ENCODE measurements at regions not wholly inside any gene's neighbourhood (a gene's known extent, or its start where the extent isn't known, plus 50 kb on each side); places are given as distances from the start of the nearest gene placed in this dataset.

DNA sequence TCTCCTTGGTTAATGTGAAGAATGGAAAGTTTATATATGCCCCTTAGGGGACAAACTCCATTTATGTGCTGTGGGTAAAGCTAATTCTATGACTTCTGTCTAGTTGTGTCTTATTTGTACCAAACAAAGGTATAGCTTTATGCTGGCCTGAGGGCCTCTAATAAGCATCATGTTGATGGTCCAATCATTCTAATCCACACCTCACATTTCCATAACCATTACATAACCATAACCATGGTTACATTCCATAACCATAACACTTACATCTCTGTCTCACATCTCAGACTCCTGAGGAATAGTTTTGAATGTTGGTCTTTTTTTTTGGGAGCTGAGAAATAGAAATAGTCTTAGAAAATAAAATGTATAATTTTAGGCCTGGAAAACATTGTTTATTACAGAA lies 1097.1 kb downstream of the FLRT2 start:
- no peaks in the 10 kb centered on the region for H3K79me2 ChIP-seq
- peaks cover 4% of the 10 kb centered on the region for H3K9me3 ChIP-seq (ENCODE audit: low read depth)
- no peak overlapping the region for H3K4me3 ChIP-seq
- no peaks in the 10 kb centered on the region for H3K4me1 ChIP-seq (ENCODE audit: insufficient read depth)
- H2AFZ ChIP-seq: no peak overlapping the region
- H3K9me2 ChIP-seq (replicated peaks; ENCODE audit: insufficient read depth): no peaks in the 10 kb centered on the region
- no peaks in the 10 kb centered on the region for H4K20me1 ChIP-seq (ENCODE audit: insufficient read depth, poor library complexity, severe bottlenecking)
- DNase-seq (ENCODE audit: low spot score): no peak
- no peaks in the 10 kb centered on the region for H3K36me3 ChIP-seq (replicated peaks; ENCODE audit: insufficient read depth, low read depth)
- H3K4me2 ChIP-seq: no peak overlapping the region
- H3K27me3 ChIP-seq: no peaks in the 10 kb centered on the region
- TF ChIP-seq EZH2phosphoT487 (IDR thresholded peaks at IDR 0.05; ENCODE audit: low read depth, severe bottlenecking, unreplicated experiment) (no peak), CTCF (IDR thresholded peaks at IDR 0.05; ENCODE audit: poor library complexity) (no peak), EZH2 (IDR thresholded peaks at IDR 0.05; ENCODE audit: borderline replicate concordance) (no peak)
- no peak overlapping the region for H3K27ac ChIP-seq

DNA sequence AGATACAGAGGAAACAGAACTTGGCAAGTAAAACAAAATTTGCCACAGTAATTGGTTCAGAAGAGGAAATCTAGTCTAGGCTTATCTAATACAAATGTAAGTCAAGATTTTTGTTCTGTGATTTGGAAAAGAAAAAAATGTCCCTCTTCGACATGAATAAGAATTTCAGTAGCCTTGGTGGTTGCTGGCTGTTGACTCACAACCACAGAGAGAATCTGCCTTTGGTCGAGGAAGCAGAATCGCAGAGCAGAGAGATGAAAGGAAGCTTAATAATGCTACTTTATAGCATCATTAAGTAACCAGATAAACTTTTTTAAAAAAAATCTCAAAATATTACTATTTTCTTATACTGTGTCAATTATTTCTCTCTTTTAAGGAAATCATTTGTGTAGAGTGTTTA lies 1096.6 kb downstream of the FLRT2 start:
- Histone ChIP-seq H3K79me2 (no peaks in the 10 kb centered on the region), H3K4me2 (no peak overlapping the region), H3K36me3 (replicated peaks; ENCODE audit: insufficient read depth, low read depth) (no peaks in the 10 kb centered on the region), H4K20me1 (ENCODE audit: insufficient read depth, poor library complexity, severe bottlenecking) (no peaks in the 10 kb centered on the region), H3K27me3 (no peaks in the 10 kb centered on the region), H3K4me1 (ENCODE audit: insufficient read depth) (no peaks in the 10 kb centered on the region), H3K4me3 (no peak overlapping the region), H3K9me3 (ENCODE audit: low read depth) (peaks cover 4% of the 10 kb centered on the region), H3K27ac (no peak overlapping the region), H2AFZ (no peak overlapping the region), H3K9me2 (replicated peaks; ENCODE audit: insufficient read depth) (no peaks in the 10 kb centered on the region)
- WGBS (ENCODE audit: low lambda C conversion rate, missing lambda C conversion rate): 71% methylated on average over 3 of the region's 3 CpGs
- TF ChIP-seq EZH2 (IDR thresholded peaks at IDR 0.05; ENCODE audit: borderline replicate concordance): no peak
- no peak for TF ChIP-seq EZH2phosphoT487 (IDR thresholded peaks at IDR 0.05; ENCODE audit: low read depth, severe bottlenecking, unreplicated experiment)
- no peak for TF ChIP-seq CTCF (IDR thresholded peaks at IDR 0.05; ENCODE audit: poor library complexity)
- no peak for DNase-seq (ENCODE audit: low spot score)

DNA sequence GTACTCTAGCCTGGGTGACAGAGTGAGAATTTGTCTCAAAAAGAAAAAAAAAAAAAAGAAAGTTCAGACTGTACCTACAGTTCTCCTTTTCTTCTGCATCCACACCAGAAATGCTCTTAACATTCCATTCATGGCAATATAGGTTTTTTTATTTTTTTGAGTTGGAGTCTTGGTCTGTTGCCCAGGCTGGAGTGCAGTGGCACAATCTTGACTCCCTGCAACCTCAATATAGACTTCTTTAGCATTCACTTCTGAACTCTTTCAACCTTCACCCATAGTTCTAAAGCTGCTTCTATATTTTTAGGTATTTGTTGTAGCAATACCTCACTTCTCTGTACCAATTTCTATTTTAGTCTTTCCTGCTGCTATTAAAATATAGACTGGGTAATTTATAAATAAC lies 1095.7 kb downstream of the FLRT2 start:
- Histone ChIP-seq H4K20me1 (ENCODE audit: insufficient read depth, poor library complexity, severe bottlenecking) (no peaks in the 10 kb centered on the region), H3K4me1 (ENCODE audit: insufficient read depth) (no peaks in the 10 kb centered on the region), H3K9me3 (ENCODE audit: low read depth) (peaks cover 4% of the 10 kb centered on the region), H3K4me3 (no peak overlapping the region), H2AFZ (no peak overlapping the region), H3K27me3 (no peaks in the 10 kb centered on the region), H3K4me2 (no peak overlapping the region), H3K36me3 (replicated peaks; ENCODE audit: insufficient read depth, low read depth) (no peaks in the 10 kb centered on the region), H3K27ac (no peak overlapping the region), H3K79me2 (no peaks in the 10 kb centered on the region), H3K9me2 (replicated peaks; ENCODE audit: insufficient read depth) (no peaks in the 10 kb centered on the region)
- DNase-seq (ENCODE audit: low spot score): no peak
- TF ChIP-seq CTCF (IDR thresholded peaks at IDR 0.05; ENCODE audit: poor library complexity): no peak
- no peak for TF ChIP-seq EZH2 (IDR thresholded peaks at IDR 0.05; ENCODE audit: borderline replicate concordance)
- no peak for TF ChIP-seq EZH2phosphoT487 (IDR thresholded peaks at IDR 0.05; ENCODE audit: low read depth, severe bottlenecking, unreplicated experiment)

DNA sequence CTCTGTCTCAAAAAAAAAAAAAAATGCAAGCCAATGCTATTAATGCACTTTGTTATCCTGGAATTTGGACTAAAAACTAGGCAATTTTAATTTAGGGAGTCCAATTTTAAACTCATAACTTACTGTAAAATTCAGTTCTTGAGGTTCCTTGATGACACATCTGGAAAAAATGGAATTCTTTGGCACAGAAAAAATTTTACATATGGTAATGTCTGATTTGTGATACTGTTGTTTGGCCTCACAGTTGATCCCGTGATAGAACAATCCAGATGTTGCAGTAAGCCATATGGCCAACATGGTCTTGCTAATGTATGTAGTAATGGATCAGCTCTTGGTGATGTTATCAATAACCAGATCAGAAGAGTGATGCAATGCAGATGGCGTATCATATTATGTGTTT lies 1089.8 kb downstream of the FLRT2 start:
- no peaks in the 10 kb centered on the region for H3K9me2 ChIP-seq (replicated peaks; ENCODE audit: insufficient read depth)
- no peak overlapping the region for H3K4me2 ChIP-seq
- H3K4me3 ChIP-seq: no peak overlapping the region
- H3K36me3 ChIP-seq (replicated peaks; ENCODE audit: insufficient read depth, low read depth): no peaks in the 10 kb centered on the region
- no peaks in the 10 kb centered on the region for H3K4me1 ChIP-seq (ENCODE audit: insufficient read depth)
- no peaks in the 10 kb centered on the region for H3K79me2 ChIP-seq
- WGBS (ENCODE audit: low lambda C conversion rate, missing lambda C conversion rate): 89% methylated on average over 2 of the region's 2 CpGs
- H2AFZ ChIP-seq: no peak overlapping the region
- TF ChIP-seq EZH2phosphoT487 (IDR thresholded peaks at IDR 0.05; ENCODE audit: low read depth, severe bottlenecking, unreplicated experiment) (no peak), CTCF (IDR thresholded peaks at IDR 0.05; ENCODE audit: poor library complexity) (no peak), EZH2 (IDR thresholded peaks at IDR 0.05; ENCODE audit: borderline replicate concordance) (no peak)
- H3K27ac ChIP-seq: no peak overlapping the region
- H4K20me1 ChIP-seq (ENCODE audit: insufficient read depth, poor library complexity, severe bottlenecking): no peaks in the 10 kb centered on the region
- H3K9me3 ChIP-seq (ENCODE audit: low read depth): no peaks in the 10 kb centered on the region
- H3K27me3 ChIP-seq: no peaks in the 10 kb centered on the region
- DNase-seq (ENCODE audit: low spot score): no peak

All from hepatocyte (in vitro differentiated cells).